Hematopoietic multipotent progenitor cell treated with erythropoietin and hydrocortisone succinate and interleukin-3 and kit ligand, for 8 days (in vitro differentiated cells): ENCODE measurements at regions not wholly inside any gene's neighbourhood (a gene's known extent, or its start where the extent isn't known, plus 50 kb on each side); places are given as distances from the start of the nearest gene placed in this dataset.
"Not testable (repeated sequence)": the region's sequence is repeated elsewhere in the genome, so short reads cannot be mapped to it uniquely, and the experiment has no call there.

Source experiments
- DNase-seq: peaks from one replicate; pipeline ENCODE4 v3.0.0-alpha.2; 2015

DNA sequence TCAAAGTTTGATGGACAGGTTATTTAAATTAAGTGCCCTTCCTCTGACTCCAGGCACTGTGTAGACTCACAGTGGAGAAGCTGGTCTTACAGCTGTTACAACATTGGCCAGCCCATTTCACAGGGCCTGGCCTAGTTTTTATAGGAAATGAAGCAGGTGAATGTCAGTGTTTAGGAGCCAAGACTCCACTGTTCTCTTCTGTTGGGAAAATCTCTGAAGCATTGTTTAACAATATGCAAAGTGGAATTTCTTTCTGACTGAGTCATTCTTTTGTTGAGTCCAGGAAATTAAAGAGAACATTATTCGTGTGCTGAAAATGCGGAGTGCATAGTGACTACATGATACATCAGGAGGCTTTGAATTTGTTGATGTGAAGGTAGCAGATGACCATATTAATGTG is 64.7 kb downstream of the ARRDC4 start:
- DNase-seq = no peak

DNA sequence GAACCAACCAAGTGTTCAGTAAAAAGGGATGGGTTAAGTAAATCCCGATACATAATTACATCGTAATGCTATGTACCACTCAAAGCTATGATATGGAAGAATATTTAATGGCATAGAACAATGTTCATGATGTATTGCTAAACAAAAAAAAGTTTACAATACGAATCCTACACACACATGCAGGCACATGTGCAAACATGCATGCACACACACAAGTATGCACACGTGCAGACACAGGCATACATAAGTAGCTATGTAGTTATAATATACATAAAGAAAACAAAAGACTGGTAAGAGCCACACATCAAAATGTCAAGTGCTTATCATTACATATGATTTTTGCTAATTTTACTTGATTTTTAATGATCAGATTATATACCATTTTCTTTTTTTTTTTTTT is 74.2 kb downstream of the ARRDC4 start:
- no peak for DNase-seq

DNA sequence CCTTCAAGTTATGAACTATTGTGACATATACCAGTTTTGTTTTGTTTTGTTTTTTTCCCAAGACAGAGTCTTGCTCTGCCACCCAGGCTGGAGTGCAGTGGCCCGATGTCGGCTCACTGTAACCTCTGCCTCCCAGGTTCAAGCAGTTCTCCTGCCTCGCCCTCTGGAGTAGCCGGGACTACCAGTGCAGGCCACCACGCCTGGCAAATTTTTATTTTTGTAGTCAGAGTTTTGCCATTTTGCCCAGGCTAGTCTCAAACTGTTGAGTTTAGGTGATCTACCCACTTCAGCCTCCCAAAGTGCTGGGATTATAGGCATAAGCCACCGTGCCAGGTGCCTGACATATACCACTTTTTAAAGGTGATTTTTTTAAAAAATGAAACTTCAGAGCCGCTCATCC is 74.6 kb downstream of the ARRDC4 start:
- no peak for DNase-seq

DNA sequence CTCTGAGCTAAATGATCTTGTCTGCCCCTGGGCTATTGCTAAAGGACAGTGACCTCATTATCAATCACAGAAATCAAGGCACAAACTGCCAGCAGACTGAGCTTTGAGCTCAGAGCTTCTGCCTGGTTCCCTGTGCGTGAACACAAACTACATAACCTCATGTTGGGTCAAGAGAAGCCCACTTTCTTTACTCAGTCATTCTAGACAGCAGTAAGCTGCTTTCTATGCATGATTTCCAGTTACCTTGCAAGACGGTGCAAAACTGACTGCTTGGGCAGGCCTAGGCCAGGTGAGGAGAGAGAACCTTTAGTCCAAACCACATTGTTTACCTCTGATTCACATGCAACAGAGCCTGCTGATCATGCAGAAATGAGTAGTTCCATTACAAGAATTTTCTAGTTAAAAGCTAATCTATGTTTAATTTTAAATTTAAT is 75.1 kb downstream of the ARRDC4 start:
- no peak for DNase-seq

DNA sequence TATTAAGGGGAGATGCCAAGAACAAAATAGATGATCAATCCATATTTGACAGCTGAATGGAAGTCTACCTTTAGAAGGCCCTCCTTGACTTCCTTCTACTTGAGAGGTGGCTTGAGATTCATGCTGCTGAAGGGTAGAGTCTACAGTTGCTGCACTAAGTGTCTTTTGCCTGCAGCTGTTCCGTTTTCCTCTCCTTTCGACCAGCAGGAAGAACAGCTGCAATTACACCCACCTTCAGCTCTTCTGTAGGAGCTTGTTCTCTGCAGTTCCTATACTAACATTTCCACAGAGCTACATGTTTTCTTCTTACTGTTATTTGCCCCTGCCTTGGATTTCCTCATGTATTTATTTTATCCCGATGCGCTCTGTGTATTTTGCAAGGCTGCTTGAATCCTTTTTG is 79.1 kb downstream of the ARRDC4 start:
- DNase-seq = no peak

DNA sequence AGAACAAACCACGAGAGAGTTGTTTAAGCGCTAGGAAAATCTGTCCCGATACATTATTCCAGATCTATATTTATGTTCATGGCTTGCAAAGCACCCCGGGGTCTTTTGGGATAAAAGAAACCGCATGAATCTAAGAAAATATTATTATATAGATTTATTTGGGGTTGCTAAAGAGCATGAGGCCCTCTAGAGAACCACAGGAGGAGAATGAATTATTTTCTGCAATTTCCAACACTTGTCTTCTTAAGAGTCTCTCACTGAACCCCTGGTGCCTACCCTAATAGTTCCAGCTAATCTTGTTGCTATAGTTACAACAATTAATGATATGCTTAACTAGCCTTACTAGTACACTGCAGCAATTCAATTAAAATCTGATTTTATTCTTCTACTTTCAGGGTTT is 79.6 kb downstream of the ARRDC4 start:
- DNase-seq = no peak

DNA sequence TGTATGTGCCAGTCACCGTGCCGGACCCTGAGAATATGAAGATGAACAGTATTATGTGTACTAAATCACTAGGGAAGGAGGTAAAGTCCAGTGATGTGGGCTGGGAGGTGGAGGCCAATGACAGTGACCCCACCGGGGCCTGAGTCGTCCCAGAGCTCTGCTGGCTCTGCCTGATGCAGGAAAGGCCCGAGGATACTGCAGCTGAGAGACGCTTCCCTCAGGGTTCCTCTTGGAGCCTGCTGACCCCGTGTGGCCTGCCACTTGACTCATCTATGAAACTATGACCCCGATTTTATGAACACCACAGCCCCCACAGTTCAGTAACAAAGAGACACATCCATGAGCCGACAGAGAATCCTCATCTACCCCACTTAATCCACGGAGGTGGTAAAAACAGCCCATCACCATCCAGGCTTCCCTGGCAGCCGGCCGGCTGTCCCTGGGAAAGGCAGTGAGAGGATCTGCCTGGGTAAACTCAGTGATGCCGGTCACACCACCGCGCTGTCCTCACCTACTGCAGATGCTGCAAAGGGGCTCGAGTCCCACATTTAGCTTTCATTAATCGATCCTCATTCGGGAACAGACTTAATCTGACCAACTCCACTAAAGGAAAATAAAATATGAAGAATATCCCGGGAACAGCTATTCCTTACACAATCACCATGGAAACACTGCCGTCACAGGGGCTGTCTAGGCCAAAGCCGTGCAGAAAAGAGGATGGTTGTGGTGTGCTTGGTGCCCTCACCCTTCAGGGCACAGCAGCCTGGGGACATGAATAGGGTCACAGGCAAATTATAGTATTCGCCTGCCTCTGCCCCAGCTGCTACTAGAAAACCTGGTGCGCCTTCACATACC is 82.9 kb downstream of the ARRDC4 start:
- no peak for DNase-seq

DNA sequence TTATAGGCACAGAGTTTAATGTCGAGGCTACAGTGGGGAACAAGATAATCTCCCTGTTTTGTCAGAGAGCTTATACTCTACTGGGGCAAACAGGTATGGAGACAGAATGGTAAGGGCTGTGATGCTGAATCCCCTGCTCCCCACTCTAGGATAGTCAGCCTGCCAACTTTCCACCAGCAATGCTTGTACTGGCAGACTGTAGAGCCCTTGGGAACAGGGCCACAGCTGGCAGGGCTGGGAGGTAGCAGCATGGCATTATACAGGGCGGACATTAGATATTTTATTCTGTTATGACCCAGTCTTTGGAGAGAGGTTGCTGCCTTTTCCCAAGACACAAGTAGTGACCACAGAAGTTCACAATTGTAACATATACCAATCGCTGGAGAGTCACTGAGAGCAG is 91.2 kb downstream of the ARRDC4 start:
- no peak for DNase-seq

DNA sequence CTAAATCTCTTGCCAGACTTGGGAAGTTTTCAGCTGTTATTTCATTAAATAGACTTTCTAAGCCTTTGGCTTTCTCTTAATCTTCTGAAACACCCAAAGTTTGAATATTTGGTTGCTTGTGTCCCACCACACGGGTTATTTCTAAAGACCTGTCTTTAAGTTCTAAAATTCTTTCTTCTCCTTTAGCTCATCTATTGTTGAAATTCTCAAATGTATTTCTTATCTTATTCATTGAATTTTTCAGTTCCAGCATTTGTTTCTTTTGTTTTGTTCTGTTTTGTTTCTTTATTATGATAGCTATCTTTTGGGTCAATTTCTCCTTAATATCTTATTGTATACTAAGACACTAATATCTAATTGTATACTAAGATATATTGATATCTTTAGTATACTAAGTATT is 97.0 kb downstream of the ARRDC4 start:
- DNase-seq = no peak

DNA sequence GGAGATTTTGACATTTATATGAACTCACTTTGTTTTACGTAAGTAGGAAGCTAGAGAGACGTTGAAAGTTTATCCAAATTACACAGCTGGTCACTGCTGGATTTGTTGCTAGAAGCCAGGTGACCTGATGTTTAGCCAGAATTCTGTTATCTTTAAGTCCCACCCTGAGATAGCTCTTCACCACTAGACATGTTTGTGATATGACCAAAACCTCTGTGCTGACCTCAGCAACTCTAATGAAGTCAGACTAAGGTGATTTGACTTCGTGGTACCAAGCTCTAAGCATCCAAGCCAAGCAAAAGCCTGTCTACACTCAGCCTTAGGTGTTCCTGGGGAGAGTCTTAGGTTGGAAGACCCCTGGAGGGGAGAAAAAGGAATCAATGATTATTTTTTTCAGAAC is 102.4 kb downstream of the ARRDC4 start:
- no peak for DNase-seq

DNA sequence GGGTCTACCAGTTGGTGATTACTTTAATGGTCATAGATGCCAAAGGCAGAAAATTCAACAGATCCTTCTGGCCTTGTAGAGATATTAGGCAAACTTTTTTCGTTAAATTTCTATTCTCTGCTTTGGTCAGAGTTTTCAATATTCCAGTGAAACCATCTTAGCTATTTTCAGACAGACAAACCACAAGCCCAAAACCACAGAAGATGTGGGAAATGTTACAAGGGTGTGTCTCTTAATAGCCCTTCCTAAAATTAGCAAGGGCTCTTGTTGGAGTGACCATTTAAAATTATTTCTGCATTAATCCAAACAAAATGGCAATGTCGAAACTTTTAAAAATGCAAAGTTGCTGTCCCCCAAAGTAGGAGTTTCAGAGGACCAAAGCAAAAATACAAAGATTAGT is 102.8 kb downstream of the ARRDC4 start:
- no peak for DNase-seq

DNA sequence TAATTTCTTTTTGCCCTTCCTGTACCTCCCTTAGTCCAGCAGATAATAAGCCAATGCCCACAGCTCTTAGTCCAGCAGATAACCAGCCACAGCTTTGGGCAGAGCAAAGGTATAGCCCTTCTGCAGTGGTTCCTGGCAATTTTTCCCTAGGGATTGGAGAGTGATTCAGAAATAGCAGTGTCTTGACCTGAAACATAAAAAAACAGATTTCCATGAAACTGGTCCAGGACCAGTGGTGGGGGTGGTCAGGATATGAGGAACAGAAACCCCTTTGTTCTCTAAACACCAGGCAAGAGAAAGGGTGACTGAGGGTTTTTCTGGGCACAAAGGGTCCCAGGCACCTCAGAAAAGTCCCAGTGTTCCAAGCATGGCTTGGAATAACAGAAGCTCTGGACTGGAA is 103.4 kb downstream of the ARRDC4 start:
- DNase-seq = no peak

DNA sequence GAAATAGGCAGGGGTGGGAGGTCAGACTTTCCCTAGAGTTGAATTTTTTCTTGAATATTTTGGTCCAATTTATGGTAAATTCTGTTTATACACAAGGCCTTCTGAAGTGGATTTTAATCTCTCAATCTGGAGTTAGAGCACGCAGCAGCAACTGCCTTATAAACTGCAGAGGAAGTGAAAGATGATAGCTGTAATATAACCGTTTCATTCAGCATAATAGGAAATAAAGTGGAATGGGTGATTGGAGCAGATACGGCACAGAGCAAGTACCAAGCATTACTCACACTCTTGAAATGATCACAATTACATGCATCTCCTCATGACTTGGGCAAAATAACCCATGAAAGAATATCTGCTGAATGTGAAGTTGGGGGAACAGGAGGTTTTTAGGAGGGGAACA is 106.8 kb downstream of the ARRDC4 start:
- no peak for DNase-seq

DNA sequence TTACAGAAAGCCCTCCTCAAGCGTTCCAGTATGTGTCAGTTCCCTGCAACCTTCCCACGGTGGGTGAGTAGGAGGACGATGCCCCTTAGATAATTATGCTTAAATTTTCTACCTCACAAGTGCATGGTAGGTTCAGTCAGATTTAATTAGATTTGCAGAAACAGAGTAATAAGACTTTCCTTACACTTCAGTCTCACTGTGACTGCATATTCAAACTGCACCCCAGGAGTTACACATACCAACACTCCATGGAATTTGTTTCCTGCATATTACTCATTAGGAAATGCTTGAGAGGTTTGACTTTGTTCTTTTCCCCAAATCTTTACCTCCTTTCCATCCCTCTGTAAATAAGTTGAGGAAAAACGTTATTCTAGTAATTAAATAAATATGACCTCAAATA is 108.8 kb downstream of the ARRDC4 start:
- DNase-seq = no peak

DNA sequence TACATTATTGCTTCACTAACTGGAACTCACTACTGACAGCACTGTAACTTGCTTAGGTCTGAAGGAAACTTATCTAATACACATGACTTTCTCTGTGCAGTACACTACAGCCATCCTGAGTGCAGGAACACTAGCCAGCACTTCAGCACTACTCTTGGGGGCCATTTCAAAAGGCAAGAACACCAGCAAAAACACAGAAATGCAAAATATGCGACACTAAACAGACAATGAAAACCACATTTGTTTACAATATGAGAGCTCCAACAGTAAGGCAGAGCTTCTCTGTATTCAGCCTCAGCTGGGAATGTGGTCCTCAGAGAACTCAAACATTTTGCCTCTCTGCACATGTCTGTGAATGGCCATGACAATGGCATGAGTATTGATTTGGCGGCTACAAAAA is 109.6 kb downstream of the ARRDC4 start:
- DNase-seq = no peak

DNA sequence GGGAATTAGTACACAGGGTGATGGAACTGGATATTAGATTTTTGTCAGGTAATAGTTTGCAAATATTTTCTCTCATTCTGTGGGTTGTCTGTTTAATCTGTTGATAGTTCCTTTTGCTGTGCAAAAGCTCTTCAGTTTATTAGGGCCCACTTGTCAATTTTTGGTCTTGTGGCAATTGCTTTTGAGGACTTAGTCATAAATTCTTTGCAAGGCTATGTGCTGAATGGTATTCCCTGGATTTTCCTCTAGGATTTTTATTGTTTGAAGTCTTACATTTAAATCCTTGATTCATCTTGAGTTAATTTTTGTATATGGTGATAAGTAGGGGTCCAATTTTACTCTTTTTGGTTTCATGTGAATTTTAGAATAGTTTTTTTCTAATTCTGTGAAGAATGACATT is 111.3 kb downstream of the ARRDC4 start:
- no peak for DNase-seq

DNA sequence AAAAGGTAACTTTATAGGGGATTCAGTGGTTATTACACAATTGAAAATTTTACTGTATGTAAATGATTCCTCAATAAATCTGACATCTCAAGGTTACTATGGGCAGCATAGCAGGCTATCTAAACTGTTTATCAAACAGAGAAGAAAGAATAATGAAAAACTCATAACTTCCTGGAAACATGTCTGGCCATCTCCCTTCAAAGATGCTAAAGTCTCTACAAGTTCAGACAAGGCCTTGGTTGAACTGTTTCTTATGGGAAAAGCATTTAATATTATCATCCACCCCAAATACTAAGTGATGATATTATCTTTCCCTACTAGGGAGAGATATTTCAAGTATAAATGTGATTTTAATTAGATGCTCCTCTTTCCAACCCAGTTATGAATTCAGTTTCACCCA is 114.9 kb downstream of the ARRDC4 start:
- no peak for DNase-seq

DNA sequence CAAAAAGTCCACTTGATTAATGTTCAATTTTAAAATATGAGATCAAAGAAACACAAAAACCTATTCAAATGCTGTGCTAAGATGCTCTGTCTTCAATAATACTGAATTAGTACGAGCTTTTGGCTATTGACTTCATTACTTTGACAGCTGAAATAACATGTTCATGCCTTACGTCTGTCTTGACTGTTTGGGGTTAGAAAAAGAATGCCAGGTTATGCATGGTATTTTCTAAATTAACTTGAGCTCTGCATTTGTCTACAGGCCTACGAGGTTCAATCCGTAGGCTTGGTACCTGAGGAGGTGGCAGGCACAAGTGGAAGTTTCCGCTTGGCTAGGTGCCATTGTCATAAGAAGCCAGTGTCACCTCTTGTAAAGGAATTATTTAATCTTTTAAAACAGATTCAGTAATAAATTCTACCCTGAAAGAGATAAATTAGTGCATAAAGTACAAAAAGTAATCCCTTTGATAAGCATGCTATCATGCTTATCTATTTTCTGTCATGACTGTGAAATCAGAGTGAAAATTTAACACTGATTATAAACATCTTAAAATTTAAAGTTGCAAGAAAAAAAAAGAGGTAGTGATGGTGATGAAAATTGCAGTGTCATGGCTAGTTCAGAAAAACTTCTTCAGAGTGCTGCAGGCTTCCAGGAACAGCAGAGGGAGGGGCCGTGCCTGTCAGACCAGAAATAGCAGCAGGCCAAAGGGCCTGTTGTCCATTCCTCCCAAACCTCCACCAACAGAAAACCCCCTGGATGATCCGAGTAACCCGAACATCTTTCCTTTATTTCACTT is 115.7 kb downstream of the ARRDC4 start:
- peak; percentile 46 for DNase-seq

DNA sequence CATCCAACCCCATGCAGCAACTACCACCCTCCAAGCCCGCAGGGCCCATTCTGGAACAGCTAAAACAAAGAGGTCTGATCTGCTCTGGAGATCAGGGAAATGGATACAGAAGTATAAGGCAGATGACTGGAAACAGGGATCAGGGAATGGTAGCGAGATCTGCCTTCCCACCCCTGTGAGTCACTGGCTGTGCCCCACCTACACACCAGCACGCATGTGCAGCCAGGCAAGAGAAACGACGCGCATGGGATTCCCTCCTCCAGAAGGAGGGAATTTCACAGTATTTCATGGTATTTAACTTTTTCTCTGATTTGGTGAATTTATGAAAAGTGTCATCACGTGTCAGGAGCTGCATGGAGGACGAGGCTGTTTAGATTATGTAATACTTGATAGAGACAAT is 116.7 kb downstream of the ARRDC4 start:
- DNase-seq = no peak

DNA sequence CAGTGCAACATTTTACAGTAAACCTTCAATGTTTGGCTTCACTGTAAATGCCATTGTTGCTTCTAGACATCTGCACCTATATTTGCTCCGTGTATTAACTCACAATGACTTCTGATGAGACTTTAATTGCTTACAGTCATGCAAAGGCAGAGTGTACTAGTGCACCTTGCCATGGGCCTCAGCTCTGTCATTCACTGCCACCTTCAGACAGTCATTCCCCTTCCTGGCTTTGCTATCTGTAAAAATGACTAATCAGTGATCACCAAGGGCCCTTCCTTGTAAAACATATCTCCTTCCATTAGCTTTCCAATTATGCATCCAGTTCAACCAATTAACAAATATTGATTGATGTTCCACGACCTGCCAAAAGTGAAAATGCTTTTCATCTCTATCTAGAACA is 120.3 kb downstream of the ARRDC4 start:
- DNase-seq = no peak

DNA sequence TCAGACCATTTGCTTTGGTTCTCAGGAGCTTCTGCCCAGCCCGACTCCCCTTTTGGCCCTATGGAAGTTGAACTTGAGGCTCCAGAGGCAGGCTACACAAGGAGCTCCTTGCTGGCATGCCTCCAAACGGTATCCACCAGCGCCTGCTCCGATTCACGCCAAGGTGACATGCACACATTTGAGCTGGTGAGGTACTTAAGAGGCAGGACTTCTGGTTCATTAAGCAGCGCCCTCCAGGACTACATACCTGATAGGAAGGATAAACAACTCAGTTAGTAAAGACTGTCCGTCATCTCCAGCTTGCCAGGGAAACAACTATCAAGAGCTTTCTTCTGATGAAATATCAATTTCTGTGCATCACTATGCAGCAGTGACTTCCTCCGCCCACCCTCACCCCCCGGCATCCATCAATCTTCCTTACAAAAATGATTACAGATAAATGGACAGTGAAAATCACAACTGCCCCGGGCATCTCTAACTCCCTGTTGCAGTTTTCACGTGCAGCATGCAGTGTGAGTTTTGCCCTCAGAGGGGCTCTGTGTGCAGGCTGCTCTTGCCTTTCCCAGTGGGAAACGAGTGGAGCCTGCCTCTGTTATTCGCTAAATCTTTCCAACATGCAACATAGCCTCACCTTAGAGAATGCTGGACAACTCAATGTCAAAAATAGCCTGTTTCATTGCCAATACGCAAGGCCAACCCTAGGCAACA is 122.9 kb downstream of the ARRDC4 start:
- no peak for DNase-seq

DNA sequence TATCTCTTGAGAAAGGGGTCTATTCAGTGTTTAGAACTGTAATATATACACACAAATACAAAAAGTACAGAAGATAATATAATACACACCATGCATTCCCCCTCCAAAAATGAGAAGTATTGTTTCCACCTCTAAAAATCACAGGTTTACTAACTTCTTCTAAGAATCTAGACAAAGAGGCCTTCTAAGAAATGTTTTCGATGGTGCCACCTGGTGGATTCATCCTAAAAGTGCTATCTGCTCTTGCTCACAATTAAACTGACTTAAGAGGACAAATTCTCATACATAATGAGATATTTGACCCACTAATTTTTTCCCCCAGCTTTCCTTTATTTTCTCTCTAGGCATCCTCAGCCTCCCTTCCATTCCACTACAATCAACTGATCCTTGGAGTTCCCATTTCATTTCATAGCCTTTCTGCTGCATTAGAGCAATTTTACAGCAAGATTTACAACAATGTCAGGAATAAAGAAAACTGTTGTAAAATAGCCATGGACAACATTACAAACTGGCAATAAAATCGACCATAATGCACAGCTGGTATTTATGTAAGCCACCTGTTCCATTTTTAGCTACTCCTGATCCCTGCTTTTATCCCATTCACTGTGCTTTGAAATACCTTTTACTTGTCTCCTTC is 124.6 kb downstream of the ARRDC4 start:
- DNase-seq = peak; percentile 76

DNA sequence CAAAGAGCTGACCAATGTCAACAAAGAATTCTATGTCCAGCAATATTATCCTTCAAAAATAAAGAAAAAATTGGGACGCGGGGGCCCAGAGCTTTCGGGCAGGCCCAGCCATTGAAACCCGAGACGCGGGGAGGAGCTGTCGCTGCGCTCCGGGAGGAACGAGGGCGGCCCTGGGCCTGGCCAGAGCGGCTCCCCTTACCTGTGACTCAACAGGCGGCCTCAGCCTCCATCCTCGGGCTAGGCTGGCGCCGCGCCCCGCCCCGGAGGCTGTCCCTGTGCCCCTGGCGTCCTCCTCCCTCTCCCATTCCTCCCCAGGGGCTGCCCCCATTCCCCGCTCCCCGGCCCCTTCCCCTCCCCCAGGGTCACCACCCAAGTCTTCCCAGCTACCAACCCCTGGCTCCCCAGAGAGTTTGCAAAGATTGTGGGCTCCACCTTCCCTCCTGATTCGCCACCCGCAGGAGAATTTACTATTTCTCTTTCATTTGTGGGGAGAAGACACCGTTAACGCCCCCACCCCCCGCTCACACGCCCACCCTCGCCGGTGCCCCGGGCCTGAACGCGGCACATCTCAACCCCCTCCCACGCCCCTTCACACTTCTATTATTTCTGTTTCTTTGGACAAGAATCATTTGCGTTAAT is 127.9 kb downstream of the ARRDC4 start:
- not testable (repeated sequence) for DNase-seq
